ENCODE measurements at regions not wholly inside any gene's neighbourhood (a gene's known extent, or its start where the extent isn't known, plus 50 kb on each side); places are given as distances from the start of the nearest gene placed in this dataset.

DNA sequence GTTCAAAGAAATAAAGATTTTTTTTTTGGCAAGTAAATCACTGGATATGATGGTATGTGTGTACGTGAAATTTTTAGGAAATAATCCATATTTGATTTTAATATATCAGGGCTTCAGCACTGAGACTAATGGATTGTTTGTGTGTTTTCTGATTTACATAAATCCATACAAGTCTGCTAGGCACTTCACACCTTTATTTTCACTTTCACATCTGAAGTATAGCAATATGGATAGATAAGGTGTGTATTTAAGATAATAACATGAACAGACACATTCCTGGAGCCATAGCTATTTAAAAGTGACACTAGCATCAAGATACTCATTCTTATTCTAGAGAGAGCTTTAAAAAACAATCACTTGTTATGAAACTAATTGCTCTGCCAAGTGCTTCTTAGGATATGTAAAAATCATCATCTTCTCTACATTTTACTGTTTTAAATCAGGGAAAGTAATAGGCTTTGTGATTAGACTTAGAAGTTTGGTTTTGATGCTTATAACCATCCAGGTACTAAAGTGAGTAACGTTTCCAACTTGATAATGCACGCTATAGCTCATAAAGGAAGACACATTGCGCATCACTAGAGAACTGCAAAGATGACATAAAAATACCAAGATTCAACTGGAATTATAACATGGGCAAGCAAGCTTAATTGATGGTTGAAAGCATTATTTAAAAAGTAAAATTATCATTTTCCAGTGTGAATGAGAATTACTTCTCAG, 208.9 kb downstream of the ZEB2 start:
- TF ChIP-seq, protein P1, sequence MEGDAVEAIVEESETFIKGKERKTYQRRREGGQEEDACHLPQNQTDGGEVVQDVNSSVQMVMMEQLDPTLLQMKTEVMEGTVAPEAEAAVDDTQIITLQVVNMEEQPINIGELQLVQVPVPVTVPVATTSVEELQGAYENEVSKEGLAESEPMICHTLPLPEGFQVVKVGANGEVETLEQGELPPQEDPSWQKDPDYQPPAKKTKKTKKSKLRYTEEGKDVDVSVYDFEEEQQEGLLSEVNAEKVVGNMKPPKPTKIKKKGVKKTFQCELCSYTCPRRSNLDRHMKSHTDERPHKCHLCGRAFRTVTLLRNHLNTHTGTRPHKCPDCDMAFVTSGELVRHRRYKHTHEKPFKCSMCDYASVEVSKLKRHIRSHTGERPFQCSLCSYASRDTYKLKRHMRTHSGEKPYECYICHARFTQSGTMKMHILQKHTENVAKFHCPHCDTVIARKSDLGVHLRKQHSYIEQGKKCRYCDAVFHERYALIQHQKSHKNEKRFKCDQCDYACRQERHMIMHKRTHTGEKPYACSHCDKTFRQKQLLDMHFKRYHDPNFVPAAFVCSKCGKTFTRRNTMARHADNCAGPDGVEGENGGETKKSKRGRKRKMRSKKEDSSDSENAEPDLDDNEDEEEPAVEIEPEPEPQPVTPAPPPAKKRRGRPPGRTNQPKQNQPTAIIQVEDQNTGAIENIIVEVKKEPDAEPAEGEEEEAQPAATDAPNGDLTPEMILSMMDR (IDR thresholded peaks at IDR 0.05; ENCODE audit: low read depth, low read length, missing input control) = no peak
- TF ChIP-seq GABPA (IDR thresholded peaks at IDR 0.05 in 1 of 2, conservative IDR thresholded peaks at IDR 0.05 in 1 of 2) (no peak), YY1 (IDR thresholded peaks at IDR 0.05) (no peak), RAD21 (IDR thresholded peaks at IDR 0.05) (no peak)
